GM23338 (cell line): ENCODE measurements at regions not wholly inside any gene's neighbourhood (a gene's known extent, or its start where the extent isn't known, plus 50 kb on each side); places are given as distances from the start of the nearest gene placed in this dataset.

Source experiments
- ATAC-seq: fragments of 200-7000 bp; cut with Tn5 transposase; 3 replicates; pipeline ENCODE4 v1.9.1; 2020
- DNase-seq: peaks from one replicate; pipeline ENCODE4 v3.0.0-alpha.2; 2015; ENCODE audit warnings: low spot score
- H2AFZ ChIP-seq: fragments of 200-600 bp; sonication (generic); 2 replicates; pipeline ENCODE4 v1.8.0; 2016; ENCODE audit warnings: antibody characterized with exemption, mild to moderate bottlenecking, moderate library complexity
- H3F3A ChIP-seq: fragments of 200-600 bp; sonication (generic); replicated peaks from 2 replicates; pipeline ENCODE4 v1.8.0; 2017; ENCODE audit warnings: antibody characterized with exemption, mixed run types, low read depth
- H3K27ac ChIP-seq: fragments of 200-600 bp; sonication (generic); 2 replicates; pipeline ENCODE4 v1.6.1; 2016; ENCODE audit warnings: low read depth
- H3K27me3 ChIP-seq: fragments of 200-600 bp; sonication (generic); 2 replicates; pipeline ENCODE4 v1.8.0; 2016; ENCODE audit warnings: mild to moderate bottlenecking, mixed run types, moderate library complexity; ENCODE audit not compliant: insufficient read depth
- H3K36me3 ChIP-seq: fragments of 200-600 bp; sonication (generic); 2 replicates; pipeline ENCODE4 v1.8.0; 2016; ENCODE audit warnings: mild to moderate bottlenecking; ENCODE audit not compliant: insufficient read depth
- H3K4me1 ChIP-seq: fragments of 200-600 bp; sonication (generic); 2 replicates; pipeline ENCODE4 v1.8.0; 2016; ENCODE audit warnings: mild to moderate bottlenecking, moderate library complexity; ENCODE audit not compliant: insufficient read depth
- H3K4me2 ChIP-seq: fragments of 200-600 bp; sonication (generic); 2 replicates; pipeline ENCODE4 v1.7.1; 2017; ENCODE audit warnings: mixed run types
- H3K4me3 ChIP-seq: fragments of 200-600 bp; sonication (generic); 2 replicates; pipeline ENCODE4 v1.6.1; 2016; ENCODE audit warnings: mixed run types
- H3K79me2 ChIP-seq: fragments of 200-600 bp; sonication (generic); replicated peaks from 2 replicates; pipeline ENCODE4 v1.8.0; 2017; ENCODE audit warnings: mild to moderate bottlenecking; ENCODE audit not compliant: insufficient read depth
- H3K9me2 ChIP-seq: fragments of 200-600 bp; sonication (generic); 2 replicates; pipeline ENCODE4 v1.8.0; 2017; ENCODE audit not compliant: insufficient read depth
- H4K20me1 ChIP-seq: fragments of 200-600 bp; sonication (generic); replicated peaks from 2 replicates; pipeline ENCODE4 v1.8.0; 2017; ENCODE audit warnings: mild to moderate bottlenecking; ENCODE audit not compliant: insufficient read depth
- H3K27ac Mint-ChIP-seq: 2 replicates; pipeline ENCODE4 v1.8.0; 2020; ENCODE audit warnings: inconsistent platforms, mild to moderate bottlenecking, moderate library complexity, mixed read lengths
- H3K27me3 Mint-ChIP-seq: 3 replicates; pipeline ENCODE4 v1.8.0; 2022; ENCODE audit warnings: low read depth, mild to moderate bottlenecking, moderate library complexity, mixed read lengths, inconsistent platforms; ENCODE audit not compliant: insufficient read depth, poor library complexity
- H3K36me3 Mint-ChIP-seq: 3 replicates; pipeline ENCODE4 v1.8.0; 2021; ENCODE audit warnings: low read depth, mild to moderate bottlenecking, inconsistent platforms, moderate library complexity, mixed read lengths
- H3K4me1 Mint-ChIP-seq: 3 replicates; pipeline ENCODE4 v1.8.0; 2020; ENCODE audit warnings: mild to moderate bottlenecking, inconsistent platforms, mixed read lengths
- H3K4me3 Mint-ChIP-seq: 3 replicates; pipeline ENCODE4 v1.8.0; 2021; ENCODE audit warnings: moderate library complexity, mild to moderate bottlenecking, inconsistent platforms, mixed read lengths
- H3K9me3 Mint-ChIP-seq: 3 replicates; pipeline ENCODE4 v1.8.0; 2020; ENCODE audit warnings: moderate library complexity, mild to moderate bottlenecking, inconsistent platforms, mixed read lengths
- EZH2phosphoT487 ChIP-seq: fragments of 200-600 bp; sonication (generic); IDR thresholded peaks from one replicate; pipeline ENCODE4 v1.8.1; 2018; ENCODE audit warnings: antibody characterized with exemption; ENCODE audit not compliant: unreplicated experiment
- ZNF114 ChIP-seq: fragments of 250-450 bp; sonication (Bioruptor Pico); IDR thresholded peaks from 2 replicates; pipeline ENCODE4 v1.5.0; 2020; ENCODE audit warnings: mild to moderate bottlenecking, moderate library complexity
- ZNF331 ChIP-seq: fragments of 250-450 bp; sonication (Bioruptor Pico); IDR thresholded peaks from 2 replicates; pipeline ENCODE4 v1.5.0; 2020; ENCODE audit warnings: low read depth, mild to moderate bottlenecking, moderate library complexity
- ZNF462 ChIP-seq: fragments of 250-450 bp; sonication (Bioruptor Pico); IDR thresholded peaks from 2 replicates; pipeline ENCODE4 v1.5.0; 2020; ENCODE audit warnings: mild to moderate bottlenecking, moderate library complexity
- TF ChIP-seq, protein P1 (sequence below): IDR thresholded peaks from one replicate; pipeline ENCODE4 v1.6.1; 2018; ENCODE audit warnings: antibody characterized with exemption; ENCODE audit not compliant: unreplicated experiment
- TF ChIP-seq, protein P2 (sequence below): IDR thresholded peaks from 2 replicates; pipeline ENCODE4 v1.6.1; 2016; ENCODE audit warnings: antibody characterized with exemption

DNA sequence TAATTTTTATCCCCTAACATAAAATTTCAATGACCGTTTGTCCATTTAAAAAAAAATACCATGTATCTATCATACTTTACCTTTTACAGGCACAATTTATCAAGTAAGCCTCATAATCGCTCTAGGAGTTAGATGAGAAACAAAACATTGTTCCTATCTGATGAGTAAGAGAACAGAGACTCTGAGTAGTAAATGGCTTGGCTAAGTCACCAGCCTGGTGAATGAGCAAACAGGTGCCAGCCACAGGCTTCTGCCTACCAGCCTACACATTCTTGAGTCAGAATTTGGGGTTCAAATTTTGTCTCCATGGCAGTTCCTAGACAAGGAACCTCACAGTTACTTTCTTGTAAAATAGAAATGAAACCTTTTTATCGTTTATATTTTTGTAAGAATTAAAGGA lies 235.4 kb downstream of the HGF start:
- ATAC-seq: no peak
- DNase-seq: no peak
- Histone ChIP-seq H3K4me1 (no peaks in the 10 kb centered on the region), H3K9me2 (no peaks in the 10 kb centered on the region), H3K4me3 (no peak overlapping the region), H3F3A (no peaks in the 10 kb centered on the region), H3K27ac (no peak overlapping the region), H3K79me2 (no peaks in the 10 kb centered on the region), H3K27me3 (no peaks in the 10 kb centered on the region), H4K20me1 (no peaks in the 10 kb centered on the region), H2AFZ (no peak overlapping the region; the same call in 1 of the 2 replicates), H3K4me2 (no peak overlapping the region), H3K36me3 (no peaks in the 10 kb centered on the region)
- Mint-ChIP-seq H3K27me3 (no peaks in the 10 kb centered on the region), H3K9me3 (no peaks in the 10 kb centered on the region; the same call in 2 of the 3 replicates), H3K4me1 (no peaks in the 10 kb centered on the region), H3K4me3 (no peak overlapping the region), H3K27ac (no peak overlapping the region), H3K36me3 (no peaks in the 10 kb centered on the region)
- TF ChIP-seq, protein P1, sequence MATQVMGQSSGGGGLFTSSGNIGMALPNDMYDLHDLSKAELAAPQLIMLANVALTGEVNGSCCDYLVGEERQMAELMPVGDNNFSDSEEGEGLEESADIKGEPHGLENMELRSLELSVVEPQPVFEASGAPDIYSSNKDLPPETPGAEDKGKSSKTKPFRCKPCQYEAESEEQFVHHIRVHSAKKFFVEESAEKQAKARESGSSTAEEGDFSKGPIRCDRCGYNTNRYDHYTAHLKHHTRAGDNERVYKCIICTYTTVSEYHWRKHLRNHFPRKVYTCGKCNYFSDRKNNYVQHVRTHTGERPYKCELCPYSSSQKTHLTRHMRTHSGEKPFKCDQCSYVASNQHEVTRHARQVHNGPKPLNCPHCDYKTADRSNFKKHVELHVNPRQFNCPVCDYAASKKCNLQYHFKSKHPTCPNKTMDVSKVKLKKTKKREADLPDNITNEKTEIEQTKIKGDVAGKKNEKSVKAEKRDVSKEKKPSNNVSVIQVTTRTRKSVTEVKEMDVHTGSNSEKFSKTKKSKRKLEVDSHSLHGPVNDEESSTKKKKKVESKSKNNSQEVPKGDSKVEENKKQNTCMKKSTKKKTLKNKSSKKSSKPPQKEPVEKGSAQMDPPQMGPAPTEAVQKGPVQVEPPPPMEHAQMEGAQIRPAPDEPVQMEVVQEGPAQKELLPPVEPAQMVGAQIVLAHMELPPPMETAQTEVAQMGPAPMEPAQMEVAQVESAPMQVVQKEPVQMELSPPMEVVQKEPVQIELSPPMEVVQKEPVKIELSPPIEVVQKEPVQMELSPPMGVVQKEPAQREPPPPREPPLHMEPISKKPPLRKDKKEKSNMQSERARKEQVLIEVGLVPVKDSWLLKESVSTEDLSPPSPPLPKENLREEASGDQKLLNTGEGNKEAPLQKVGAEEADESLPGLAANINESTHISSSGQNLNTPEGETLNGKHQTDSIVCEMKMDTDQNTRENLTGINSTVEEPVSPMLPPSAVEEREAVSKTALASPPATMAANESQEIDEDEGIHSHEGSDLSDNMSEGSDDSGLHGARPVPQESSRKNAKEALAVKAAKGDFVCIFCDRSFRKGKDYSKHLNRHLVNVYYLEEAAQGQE: no peak
- TF ChIP-seq, protein P2, sequence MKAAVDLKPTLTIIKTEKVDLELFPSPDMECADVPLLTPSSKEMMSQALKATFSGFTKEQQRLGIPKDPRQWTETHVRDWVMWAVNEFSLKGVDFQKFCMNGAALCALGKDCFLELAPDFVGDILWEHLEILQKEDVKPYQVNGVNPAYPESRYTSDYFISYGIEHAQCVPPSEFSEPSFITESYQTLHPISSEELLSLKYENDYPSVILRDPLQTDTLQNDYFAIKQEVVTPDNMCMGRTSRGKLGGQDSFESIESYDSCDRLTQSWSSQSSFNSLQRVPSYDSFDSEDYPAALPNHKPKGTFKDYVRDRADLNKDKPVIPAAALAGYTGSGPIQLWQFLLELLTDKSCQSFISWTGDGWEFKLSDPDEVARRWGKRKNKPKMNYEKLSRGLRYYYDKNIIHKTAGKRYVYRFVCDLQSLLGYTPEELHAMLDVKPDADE: no peak

GRCh38 chr7:81533931-81534330 lies 235.9 kb downstream of the HGF start:
- H3K9me2 ChIP-seq: no peaks in the 10 kb centered on the region
- Mint-ChIP-seq H3K36me3 (no peaks in the 10 kb centered on the region), H3K4me3 (no peak overlapping the region), H3K27ac (no peak overlapping the region), H3K4me1 (no peaks in the 10 kb centered on the region), H3K9me3 (no peaks in the 10 kb centered on the region; the same call in 2 of the 3 replicates), H3K27me3 (no peaks in the 10 kb centered on the region)
- no peak overlapping the region for H3K27ac ChIP-seq
- H3K27me3 ChIP-seq: no peaks in the 10 kb centered on the region
- DNase-seq (no peak), ATAC-seq (no peak)
- H3K4me2 ChIP-seq: no peak overlapping the region
- no peak overlapping the region for H2AFZ ChIP-seq
- H3K4me3 ChIP-seq: no peak overlapping the region
- H3K36me3 ChIP-seq: no peaks in the 10 kb centered on the region
- no peaks in the 10 kb centered on the region for H3K79me2 ChIP-seq
- H4K20me1 ChIP-seq: no peaks in the 10 kb centered on the region
- no peaks in the 10 kb centered on the region for H3K4me1 ChIP-seq
- no peaks in the 10 kb centered on the region for H3F3A ChIP-seq
- TF ChIP-seq, protein P1: no peak
- TF ChIP-seq ZNF114 (no peak), ZNF462 (CRISPR knock-in tag) (no peak), ZNF331 (CRISPR knock-in tag) (no peak), EZH2phosphoT487 (no peak)
